DMS 273 (cell line): ENCODE measurements at regions not wholly inside any gene's neighbourhood (a gene's known extent, or its start where the extent isn't known, plus 50 kb on each side); places are given as distances from the start of the nearest gene placed in this dataset.
"Not testable (repeated sequence)": the region's sequence is repeated elsewhere in the genome, so short reads cannot be mapped to it uniquely, and the experiment has no call there.

Experiments used
- DNase-seq: peaks from one replicate; lab custom pipeline; 2025; ENCODE audit not compliant: unreplicated experiment; lab: John Stamatoyannopoulos, UW

GRCh38 chr2:215565897-215566296, 130.0 kb upstream of the FN1 start:
- DNase-seq = no peak

- peak; percentile 3 for DNase-seq
Observed at GRCh38 chr2:215557701-215558100, 121.8 kb upstream of the FN1 start.

- DNase-seq = peak; percentile 21
Observed at GRCh38 chr2:215556979-215557378, 121.1 kb upstream of the FN1 start.

GRCh38 chr2:215554689-215555498, 119.0 kb upstream of the FN1 start:
- no peak for DNase-seq

- peak; percentile 3 for DNase-seq
Observed at GRCh38 chr2:215553946-215554345, 118.1 kb upstream of the FN1 start.

- DNase-seq = no peak
Observed at GRCh38 chr2:215552144-215552580, 116.3 kb upstream of the FN1 start.

- DNase-seq = no peak
Observed at GRCh38 chr2:215550331-215550730, 114.5 kb upstream of the FN1 start.

GRCh38 chr2:215548714-215549113, 112.8 kb upstream of the FN1 start:
- DNase-seq = no peak

GRCh38 chr2:215542690-215543089, 106.8 kb upstream of the FN1 start:
- DNase-seq = no peak

- DNase-seq = no peak
Observed at GRCh38 chr2:215540658-215541057, 104.8 kb upstream of the FN1 start.

GRCh38 chr2:215537611-215538010, 101.7 kb upstream of the FN1 start:
- DNase-seq = no peak

- no peak for DNase-seq
Observed at GRCh38 chr2:215536510-215536909, 100.6 kb upstream of the FN1 start.

- DNase-seq = no peak
Observed at GRCh38 chr2:215535741-215536140, 99.9 kb upstream of the FN1 start.

- DNase-seq = no peak
Observed at GRCh38 chr2:215535125-215535668, 99.3 kb upstream of the FN1 start.

- DNase-seq = not testable (repeated sequence)
Observed at GRCh38 chr2:215533716-215534115, 97.8 kb upstream of the FN1 start.

- no peak for DNase-seq
Observed at GRCh38 chr2:215532844-215533243, 97.0 kb upstream of the FN1 start.

- DNase-seq = no peak
Observed at GRCh38 chr2:215531284-215531683, 95.4 kb upstream of the FN1 start.

GRCh38 chr2:215530191-215530968, 94.5 kb upstream of the FN1 start:
- DNase-seq = no peak

- DNase-seq = no peak
Observed at GRCh38 chr2:215529271-215529670, 93.4 kb upstream of the FN1 start.

GRCh38 chr2:215528555-215528954, 92.7 kb upstream of the FN1 start:
- no peak for DNase-seq

GRCh38 chr2:215527736-215528135, 91.9 kb upstream of the FN1 start:
- no peak for DNase-seq

- DNase-seq = no peak
Observed at GRCh38 chr2:215526341-215526740, 90.5 kb upstream of the FN1 start.
